SIG-M5 treated with dmso at 0.1 percent for 504 hours (cell line): ENCODE measurements at regions not wholly inside any gene's neighbourhood (a gene's known extent, or its start where the extent isn't known, plus 50 kb on each side); places are given as distances from the start of the nearest gene placed in this dataset.
"Not testable (repeated sequence)": the region's sequence is repeated elsewhere in the genome, so short reads cannot be mapped to it uniquely, and the experiment has no call there.

ENCODE experiments used
- DNase-seq: peaks from one replicate; lab custom pipeline; 2025; ENCODE audit not compliant: unreplicated experiment; lab: John Stamatoyannopoulos, UW

- no peak for DNase-seq
These were observed 60.5 kb upstream of the ZFHX3 start for GRCh38 chr16:73108195-73108963.

- no peak for DNase-seq
These were observed 59.4 kb upstream of the ZFHX3 start for GRCh38 chr16:73107371-73107770.

GRCh38 chr16:73106329-73107034 lies 58.6 kb upstream of the ZFHX3 start:
- DNase-seq: no peak

- no peak for DNase-seq
These were observed 53.6 kb upstream of the ZFHX3 start for GRCh38 chr16:73101568-73101967.

GRCh38 chr16:73099601-73100000 lies 51.7 kb upstream of the ZFHX3 start:
- DNase-seq: not testable (repeated sequence)
